ENCODE measurements at regions not wholly inside any gene's neighbourhood (a gene's known extent, or its start where the extent isn't known, plus 50 kb on each side); places are given as distances from the start of the nearest gene placed in this dataset.

GRCh38 chr18:22094358-22094734 lies 75.0 kb upstream of the GATA6 start:
- DNase-seq (ENCODE audit: low read depth): no peak
- TF ChIP-seq, protein P1, sequence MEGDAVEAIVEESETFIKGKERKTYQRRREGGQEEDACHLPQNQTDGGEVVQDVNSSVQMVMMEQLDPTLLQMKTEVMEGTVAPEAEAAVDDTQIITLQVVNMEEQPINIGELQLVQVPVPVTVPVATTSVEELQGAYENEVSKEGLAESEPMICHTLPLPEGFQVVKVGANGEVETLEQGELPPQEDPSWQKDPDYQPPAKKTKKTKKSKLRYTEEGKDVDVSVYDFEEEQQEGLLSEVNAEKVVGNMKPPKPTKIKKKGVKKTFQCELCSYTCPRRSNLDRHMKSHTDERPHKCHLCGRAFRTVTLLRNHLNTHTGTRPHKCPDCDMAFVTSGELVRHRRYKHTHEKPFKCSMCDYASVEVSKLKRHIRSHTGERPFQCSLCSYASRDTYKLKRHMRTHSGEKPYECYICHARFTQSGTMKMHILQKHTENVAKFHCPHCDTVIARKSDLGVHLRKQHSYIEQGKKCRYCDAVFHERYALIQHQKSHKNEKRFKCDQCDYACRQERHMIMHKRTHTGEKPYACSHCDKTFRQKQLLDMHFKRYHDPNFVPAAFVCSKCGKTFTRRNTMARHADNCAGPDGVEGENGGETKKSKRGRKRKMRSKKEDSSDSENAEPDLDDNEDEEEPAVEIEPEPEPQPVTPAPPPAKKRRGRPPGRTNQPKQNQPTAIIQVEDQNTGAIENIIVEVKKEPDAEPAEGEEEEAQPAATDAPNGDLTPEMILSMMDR (conservative IDR thresholded peaks at IDR 0.05; ENCODE audit: low read depth, low read length): no peak
- H3K4me3 ChIP-seq (ENCODE audit: low read length): no peak overlapping the region

DNA sequence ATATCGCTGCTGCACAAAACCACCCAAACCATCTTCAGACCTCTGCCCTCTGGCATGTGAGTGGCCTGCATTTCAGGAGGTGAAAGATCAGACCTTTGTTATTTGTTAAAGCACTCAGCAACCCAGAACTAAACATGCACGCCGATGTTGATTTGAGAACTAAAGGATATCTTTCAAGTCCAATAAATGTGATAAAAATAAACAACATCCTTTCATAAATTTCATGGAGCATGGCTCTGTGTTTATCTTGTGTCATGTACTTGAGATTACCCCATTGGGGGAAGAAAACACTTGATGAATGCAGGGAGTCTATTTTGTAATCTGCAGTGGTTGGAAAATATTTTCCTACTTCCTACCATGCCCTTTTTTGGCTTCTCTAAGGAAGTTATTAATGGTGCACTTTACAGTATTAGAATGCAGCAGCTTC lies 70.8 kb upstream of the GATA6 start:
- DNase-seq (ENCODE audit: low read depth): no peak
- H3K4me3 ChIP-seq (ENCODE audit: low read length): no peak overlapping the region
- TF ChIP-seq, protein P1 (conservative IDR thresholded peaks at IDR 0.05; ENCODE audit: low read depth, low read length): no peak

GRCh38 chr18:22099925-22100324 lies 69.5 kb upstream of the GATA6 start:
- TF ChIP-seq, protein P1 (conservative IDR thresholded peaks at IDR 0.05; ENCODE audit: low read depth, low read length): no peak
- DNase-seq (ENCODE audit: low read depth): no peak

GRCh38 chr18:22101731-22102130 lies 67.7 kb upstream of the GATA6 start:
- TF ChIP-seq, protein P1 (conservative IDR thresholded peaks at IDR 0.05; ENCODE audit: low read depth, low read length): no peak
- no peak for DNase-seq (ENCODE audit: low read depth)
- H3K4me3 ChIP-seq (ENCODE audit: low read length): no peak overlapping the region

More at GRCh38 chr18:22099925-22100324, 69.5 kb upstream of the GATA6 start:
- H3K4me3 ChIP-seq (ENCODE audit: low read length): no peak overlapping the region

GRCh38 chr18:22102953-22103646 lies 66.3 kb upstream of the GATA6 start:
- no peak for DNase-seq (ENCODE audit: low read depth)
- TF ChIP-seq, protein P1 (conservative IDR thresholded peaks at IDR 0.05; ENCODE audit: low read depth, low read length): no peak
- H3K4me3 ChIP-seq (ENCODE audit: low read length): no peak overlapping the region

- TF ChIP-seq, protein P1 (conservative IDR thresholded peaks at IDR 0.05; ENCODE audit: low read depth, low read length): no peak
- H3K4me3 ChIP-seq (ENCODE audit: low read length): no peak overlapping the region
These were observed 65.8 kb upstream of the GATA6 start for GRCh38 chr18:22103647-22104031.

GRCh38 chr18:22106536-22107292 lies 62.7 kb upstream of the GATA6 start:
- TF ChIP-seq, protein P1 (conservative IDR thresholded peaks at IDR 0.05; ENCODE audit: low read depth, low read length): no peak
- H3K4me3 ChIP-seq (ENCODE audit: low read length): no peak overlapping the region
- peak; percentile 16 for DNase-seq (ENCODE audit: low read depth)

More at GRCh38 chr18:22103647-22104031, 65.8 kb upstream of the GATA6 start:
- no peak for DNase-seq (ENCODE audit: low read depth)
